WERI-Rb-1 (cell line): ENCODE measurements at regions not wholly inside any gene's neighbourhood (a gene's known extent, or its start where the extent isn't known, plus 50 kb on each side); places are given as distances from the start of the nearest gene placed in this dataset.

Experiments used
- DNase-seq: peaks from one replicate; pipeline ENCODE4 v3.0.0-alpha.2; 2020
- H3K27ac ChIP-seq: fragments of 250-450 bp; sonication (Bioruptor Pico); 2 replicates; pipeline ENCODE4 v1.5.1; 2020; ENCODE audit warnings: mild to moderate bottlenecking, moderate library complexity
- H3K27me3 ChIP-seq: fragments of 250-450 bp; sonication (Bioruptor Pico); 2 replicates; pipeline ENCODE4 v1.5.1; 2021; ENCODE audit warnings: mild to moderate bottlenecking, low read depth, moderate library complexity; ENCODE audit not compliant: insufficient read depth, severe bottlenecking
- H3K36me3 ChIP-seq: fragments of 250-450 bp; sonication (Bioruptor Pico); 2 replicates; pipeline ENCODE4 v1.5.1; 2020; ENCODE audit warnings: mild to moderate bottlenecking, moderate library complexity
- H3K4me3 ChIP-seq: 2 replicates; pipeline ENCODE4 v1.5.1; 2011; ENCODE audit warnings: low read depth, mild to moderate bottlenecking, control low read depth, low read length
- H3K9me3 ChIP-seq: fragments of 250-450 bp; sonication (Bioruptor Pico); 2 replicates; pipeline ENCODE4 v1.5.1; 2021; ENCODE audit warnings: mild to moderate bottlenecking, moderate library complexity; ENCODE audit not compliant: severe bottlenecking
- CTCF ChIP-seq: IDR thresholded peaks from 2 replicates; pipeline ENCODE4 v1.5.1; 2011; ENCODE audit warnings: low read depth, mild to moderate bottlenecking, control low read depth, inconsistent platforms, low read length

GRCh38 chr20:19820555-19821211, 62.6 kb downstream of the RIN2 start:
- Histone ChIP-seq H3K27ac (no peak overlapping the region), H3K9me3 (no peaks in the 10 kb centered on the region), H3K36me3 (no peaks in the 10 kb centered on the region), H3K27me3 (no peaks in the 10 kb centered on the region), H3K4me3 (no peak overlapping the region)
- DNase-seq = no peak
- TF ChIP-seq CTCF = no peak

- H3K27ac ChIP-seq = no peak overlapping the region
- TF ChIP-seq CTCF = no peak
- no peaks in the 10 kb centered on the region for H3K36me3 ChIP-seq
Measured at GRCh38 chr20:19821606-19822005, 63.5 kb downstream of the RIN2 start.

GRCh38 chr20:19823216-19823615, 65.2 kb downstream of the RIN2 start:
- TF ChIP-seq CTCF = no peak
- no peaks in the 10 kb centered on the region for H3K9me3 ChIP-seq
- H3K27me3 ChIP-seq = no peaks in the 10 kb centered on the region
- no peak overlapping the region for H3K4me3 ChIP-seq
- H3K36me3 ChIP-seq = no peaks in the 10 kb centered on the region
- H3K27ac ChIP-seq = no peak overlapping the region
- no peak for DNase-seq

More at GRCh38 chr20:19821606-19822005, 63.5 kb downstream of the RIN2 start:
- Histone ChIP-seq H3K4me3 (no peak overlapping the region), H3K27me3 (no peaks in the 10 kb centered on the region), H3K9me3 (no peaks in the 10 kb centered on the region)
- DNase-seq = no peak

GRCh38 chr20:19823971-19824370, 65.9 kb downstream of the RIN2 start:
- no peak overlapping the region for H3K27ac ChIP-seq
- H3K9me3 ChIP-seq = no peaks in the 10 kb centered on the region
- no peak for TF ChIP-seq CTCF
- H3K36me3 ChIP-seq = no peaks in the 10 kb centered on the region
- no peak for DNase-seq
- no peaks in the 10 kb centered on the region for H3K27me3 ChIP-seq
- H3K4me3 ChIP-seq = no peak overlapping the region

GRCh38 chr20:19824861-19825260, 66.8 kb downstream of the RIN2 start:
- H3K4me3 ChIP-seq = no peak overlapping the region
- H3K27me3 ChIP-seq = no peaks in the 10 kb centered on the region
- DNase-seq = no peak
- H3K36me3 ChIP-seq = no peaks in the 10 kb centered on the region
- no peak for TF ChIP-seq CTCF
- H3K9me3 ChIP-seq = no peaks in the 10 kb centered on the region
- H3K27ac ChIP-seq = no peak overlapping the region
